Epithelial cell of prostate (primary cell): ENCODE measurements at regions not wholly inside any gene's neighbourhood (a gene's known extent, or its start where the extent isn't known, plus 50 kb on each side); places are given as distances from the start of the nearest gene placed in this dataset.

Experiments
- DNase-seq: peaks from one replicate; pipeline ENCODE4 v3.0.0-alpha.2; 2011; ENCODE audit warnings: low read depth, low spot score
- H3K27ac ChIP-seq: fragments of 450-650 bp; 2 replicates; pipeline ENCODE4 v1.5.1; 2017; ENCODE audit warnings: mild to moderate bottlenecking

- no peak for DNase-seq
- no peak overlapping the region for H3K27ac ChIP-seq
Observed at GRCh38 chr1:212525479-212526110, 83.0 kb upstream of the ATF3 start.

- no peak overlapping the region for H3K27ac ChIP-seq
- DNase-seq, result no peak
Observed at GRCh38 chr1:212526111-212526491, 82.5 kb upstream of the ATF3 start.

GRCh38 chr1:212528501-212528900 is 80.1 kb upstream of the ATF3 start:
- no peak overlapping the region for H3K27ac ChIP-seq
- DNase-seq, result no peak

GRCh38 chr1:212529211-212529741 is 79.3 kb upstream of the ATF3 start:
- H3K27ac ChIP-seq, result no peak overlapping the region
- DNase-seq, result peak; percentile 69

GRCh38 chr1:212531267-212531666 is 77.3 kb upstream of the ATF3 start:
- no peak overlapping the region for H3K27ac ChIP-seq
- DNase-seq, result no peak

- no peak overlapping the region for H3K27ac ChIP-seq
- no peak for DNase-seq
Observed at GRCh38 chr1:212531796-212532195, 76.8 kb upstream of the ATF3 start.

- H3K27ac ChIP-seq, result no peak overlapping the region
- no peak for DNase-seq
Observed at GRCh38 chr1:212532469-212533147, 76.0 kb upstream of the ATF3 start.

- DNase-seq, result no peak
Observed at GRCh38 chr1:212533148-212533517, 75.4 kb upstream of the ATF3 start.

GRCh38 chr1:212536586-212536985 is 72.0 kb upstream of the ATF3 start:
- H3K27ac ChIP-seq, result no peak overlapping the region
- DNase-seq, result peak; percentile 53

More at GRCh38 chr1:212533148-212533517, 75.4 kb upstream of the ATF3 start:
- H3K27ac ChIP-seq, result no peak overlapping the region

GRCh38 chr1:212537610-212538009 is 71.0 kb upstream of the ATF3 start:
- DNase-seq, result no peak
- no peak overlapping the region for H3K27ac ChIP-seq

GRCh38 chr1:212539737-212540430 is 68.7 kb upstream of the ATF3 start:
- no peak overlapping the region for H3K27ac ChIP-seq
- DNase-seq, result no peak

- no peak for DNase-seq
Observed at GRCh38 chr1:212542761-212543187, 65.8 kb upstream of the ATF3 start.

GRCh38 chr1:212544110-212544509 is 64.5 kb upstream of the ATF3 start:
- H3K27ac ChIP-seq, result no peak overlapping the region
- DNase-seq, result no peak

More at GRCh38 chr1:212542761-212543187, 65.8 kb upstream of the ATF3 start:
- no peak overlapping the region for H3K27ac ChIP-seq

GRCh38 chr1:212545941-212546635 is 62.5 kb upstream of the ATF3 start:
- no peak for DNase-seq
- no peak overlapping the region for H3K27ac ChIP-seq

- H3K27ac ChIP-seq, result no peak overlapping the region
- no peak for DNase-seq
Observed at GRCh38 chr1:212549503-212550017, 59.0 kb upstream of the ATF3 start.

GRCh38 chr1:212551929-212552328 is 56.6 kb upstream of the ATF3 start:
- DNase-seq, result no peak
- H3K27ac ChIP-seq, result no peak overlapping the region

- no peak overlapping the region for H3K27ac ChIP-seq
Observed at GRCh38 chr1:212553676-212554075, 54.9 kb upstream of the ATF3 start.

GRCh38 chr1:212554401-212554800 is 54.2 kb upstream of the ATF3 start:
- no peak for DNase-seq
- H3K27ac ChIP-seq, result no peak overlapping the region

More at GRCh38 chr1:212553676-212554075, 54.9 kb upstream of the ATF3 start:
- no peak for DNase-seq

GRCh38 chr1:212555426-212555825 is 53.1 kb upstream of the ATF3 start:
- no peak overlapping the region for H3K27ac ChIP-seq

GRCh38 chr1:212556822-212557549 is 51.6 kb upstream of the ATF3 start:
- H3K27ac ChIP-seq, result no peak overlapping the region
- no peak for DNase-seq

More at GRCh38 chr1:212555426-212555825, 53.1 kb upstream of the ATF3 start:
- no peak for DNase-seq
